ENCODE measurements at regions not wholly inside any gene's neighbourhood (a gene's known extent, or its start where the extent isn't known, plus 50 kb on each side); places are given as distances from the start of the nearest gene placed in this dataset.

DNA sequence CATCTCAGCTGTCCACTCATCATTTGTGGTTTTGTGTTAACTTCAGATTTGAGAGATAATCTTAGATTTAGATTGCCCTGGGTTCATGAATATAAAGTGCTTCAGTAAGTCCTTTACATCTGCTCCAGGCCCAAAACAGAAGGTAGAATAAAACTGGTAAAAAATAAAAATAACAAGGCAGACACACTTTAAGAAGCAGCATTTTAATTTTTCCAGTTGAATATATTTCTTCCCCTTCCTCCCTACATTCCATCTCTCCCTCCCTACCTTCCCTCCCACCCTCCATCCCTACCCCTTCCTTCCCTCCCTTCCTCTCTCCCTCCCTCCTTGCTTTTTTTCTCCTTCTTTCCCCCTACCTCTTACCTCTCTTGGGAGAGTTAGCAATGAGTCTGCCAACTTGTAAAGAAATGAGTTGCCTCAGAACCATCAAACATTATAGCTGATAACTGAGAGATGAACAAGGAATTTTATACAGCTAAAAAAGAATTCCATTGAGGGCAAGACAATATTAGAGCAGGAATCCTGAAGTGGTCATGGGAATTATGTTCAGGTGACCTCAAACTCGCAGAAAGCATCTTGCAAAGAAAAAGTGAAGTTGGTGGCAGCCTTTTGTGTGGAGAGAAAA, 145.0 kb upstream of the SOX4 start:
- no peaks in the 10 kb centered on the region for H3K4me1 ChIP-seq (ENCODE audit: control insufficient read depth, insufficient read depth, low read length)
- H3K9ac ChIP-seq (ENCODE audit: low read depth, low read length), result no peak overlapping the region
- H3K36me3 ChIP-seq (ENCODE audit: control insufficient read depth, insufficient read depth, low read length), result no peaks in the 10 kb centered on the region
- H3K27me3 ChIP-seq (ENCODE audit: control insufficient read depth, insufficient read depth, low read length), result no peaks in the 10 kb centered on the region
- no peak overlapping the region for H3K27ac ChIP-seq (ENCODE audit: low read depth, low read length)
- no peak overlapping the region for H3K4me3 ChIP-seq (ENCODE audit: low read depth, low read length)
- H3K9me3 ChIP-seq (ENCODE audit: control insufficient read depth, insufficient read depth, low read length), result no peaks in the 10 kb centered on the region

- H3K27ac ChIP-seq (ENCODE audit: low read depth, low read length), result no peak overlapping the region
- H3K4me3 ChIP-seq (ENCODE audit: low read depth, low read length), result no peak overlapping the region
- H3K36me3 ChIP-seq (ENCODE audit: control insufficient read depth, insufficient read depth, low read length), result no peaks in the 10 kb centered on the region
- no peaks in the 10 kb centered on the region for H3K9me3 ChIP-seq (ENCODE audit: control insufficient read depth, insufficient read depth, low read length)
- no peaks in the 10 kb centered on the region for H3K27me3 ChIP-seq (ENCODE audit: control insufficient read depth, insufficient read depth, low read length)
- H3K9ac ChIP-seq (ENCODE audit: low read depth, low read length), result no peak overlapping the region
- no peaks in the 10 kb centered on the region for H3K4me1 ChIP-seq (ENCODE audit: control insufficient read depth, insufficient read depth, low read length)
Observed at GRCh38 chr6:21450149-21450548, 143.4 kb upstream of the SOX4 start.

DNA sequence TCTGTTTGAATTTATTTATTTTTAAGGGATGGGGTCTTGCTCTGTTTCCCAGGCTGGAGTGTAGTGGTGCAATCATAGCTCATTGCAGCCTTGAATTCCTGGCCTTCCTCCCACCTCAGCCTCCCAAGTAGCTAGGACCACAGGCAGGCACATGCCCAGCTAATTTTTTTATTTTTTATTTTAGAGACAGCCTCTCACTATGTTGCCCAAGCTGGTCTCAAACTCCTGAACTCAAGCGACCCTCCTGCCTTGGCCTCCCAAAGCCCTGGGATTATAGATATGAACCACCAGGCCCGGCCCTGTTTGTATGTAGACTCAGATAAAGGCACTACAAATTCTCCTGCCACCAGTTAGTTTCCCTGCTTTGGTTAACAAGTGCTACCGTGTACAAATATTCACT, 142.9 kb upstream of the SOX4 start:
- Histone ChIP-seq H3K27me3 (ENCODE audit: control insufficient read depth, insufficient read depth, low read length) (no peaks in the 10 kb centered on the region), H3K27ac (ENCODE audit: low read depth, low read length) (no peak overlapping the region), H3K4me3 (ENCODE audit: low read depth, low read length) (no peak overlapping the region), H3K9ac (ENCODE audit: low read depth, low read length) (no peak overlapping the region), H3K4me1 (ENCODE audit: control insufficient read depth, insufficient read depth, low read length) (no peaks in the 10 kb centered on the region), H3K9me3 (ENCODE audit: control insufficient read depth, insufficient read depth, low read length) (no peaks in the 10 kb centered on the region), H3K36me3 (ENCODE audit: control insufficient read depth, insufficient read depth, low read length) (no peaks in the 10 kb centered on the region)

GRCh38 chr6:21451546-21452013, 142.0 kb upstream of the SOX4 start:
- no peaks in the 10 kb centered on the region for H3K9me3 ChIP-seq (ENCODE audit: control insufficient read depth, insufficient read depth, low read length)
- H3K36me3 ChIP-seq (ENCODE audit: control insufficient read depth, insufficient read depth, low read length), result no peaks in the 10 kb centered on the region
- no peak overlapping the region for H3K4me3 ChIP-seq (ENCODE audit: low read depth, low read length)
- no peaks in the 10 kb centered on the region for H3K27me3 ChIP-seq (ENCODE audit: control insufficient read depth, insufficient read depth, low read length)
- H3K27ac ChIP-seq (ENCODE audit: low read depth, low read length), result no peak overlapping the region
- H3K4me1 ChIP-seq (ENCODE audit: control insufficient read depth, insufficient read depth, low read length), result no peaks in the 10 kb centered on the region
- H3K9ac ChIP-seq (ENCODE audit: low read depth, low read length), result no peak overlapping the region

- no peaks in the 10 kb centered on the region for H3K9me3 ChIP-seq (ENCODE audit: control insufficient read depth, insufficient read depth, low read length)
- H3K27ac ChIP-seq (ENCODE audit: low read depth, low read length), result no peak overlapping the region
- H3K4me3 ChIP-seq (ENCODE audit: low read depth, low read length), result no peak overlapping the region
- no peaks in the 10 kb centered on the region for H3K36me3 ChIP-seq (ENCODE audit: control insufficient read depth, insufficient read depth, low read length)
- H3K27me3 ChIP-seq (ENCODE audit: control insufficient read depth, insufficient read depth, low read length), result no peaks in the 10 kb centered on the region
- H3K4me1 ChIP-seq (ENCODE audit: control insufficient read depth, insufficient read depth, low read length), result no peaks in the 10 kb centered on the region
- H3K9ac ChIP-seq (ENCODE audit: low read depth, low read length), result no peak overlapping the region
Observed at GRCh38 chr6:21454262-21454661, 139.3 kb upstream of the SOX4 start.

DNA sequence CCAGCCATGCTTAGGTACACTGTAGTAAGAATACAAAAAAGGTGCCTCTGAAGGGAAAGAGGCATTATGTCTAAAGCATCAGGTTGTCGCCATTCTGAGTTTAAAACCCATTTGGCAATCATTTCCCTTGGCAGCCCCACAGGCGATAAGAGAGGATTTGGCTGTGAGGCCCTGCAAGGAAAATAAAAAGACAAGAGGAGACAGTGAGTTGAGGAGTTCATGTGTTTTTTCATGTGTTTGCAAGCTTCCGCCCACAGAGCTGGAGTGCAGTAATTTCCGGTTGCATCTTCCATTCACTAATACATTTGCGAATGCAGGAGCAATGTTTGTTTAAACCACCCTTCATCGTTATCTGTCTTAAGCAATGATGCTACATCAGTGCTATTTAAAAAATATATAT, 138.5 kb upstream of the SOX4 start:
- no peaks in the 10 kb centered on the region for H3K9me3 ChIP-seq (ENCODE audit: control insufficient read depth, insufficient read depth, low read length)
- no peaks in the 10 kb centered on the region for H3K27me3 ChIP-seq (ENCODE audit: control insufficient read depth, insufficient read depth, low read length)
- H3K36me3 ChIP-seq (ENCODE audit: control insufficient read depth, insufficient read depth, low read length), result no peaks in the 10 kb centered on the region
- H3K9ac ChIP-seq (ENCODE audit: low read depth, low read length), result no peak overlapping the region
- no peak overlapping the region for H3K27ac ChIP-seq (ENCODE audit: low read depth, low read length)
- no peaks in the 10 kb centered on the region for H3K4me1 ChIP-seq (ENCODE audit: control insufficient read depth, insufficient read depth, low read length)
- no peak overlapping the region for H3K4me3 ChIP-seq (ENCODE audit: low read depth, low read length)

DNA sequence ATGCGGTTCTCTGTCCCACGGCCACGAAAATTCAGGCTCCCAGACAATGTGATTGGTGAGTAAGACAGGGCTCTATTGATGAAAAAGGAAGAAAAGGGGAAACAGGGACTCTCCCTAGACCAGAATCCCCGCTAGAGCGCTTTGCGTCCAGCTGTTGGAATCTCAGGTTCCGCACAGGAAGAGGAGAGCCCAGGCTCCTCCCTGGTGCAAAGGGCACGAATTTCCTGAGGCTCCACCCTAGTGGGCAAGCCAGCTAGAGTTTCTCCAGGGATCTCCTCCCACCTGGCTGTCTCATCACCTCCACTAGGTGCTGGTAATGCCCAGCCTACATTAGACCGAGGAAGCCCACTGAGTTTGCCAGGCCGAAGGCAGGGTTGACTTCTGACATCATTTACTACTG, 135.9 kb upstream of the SOX4 start:
- Histone ChIP-seq H3K36me3 (ENCODE audit: control insufficient read depth, insufficient read depth, low read length) (no peaks in the 10 kb centered on the region), H3K27me3 (ENCODE audit: control insufficient read depth, insufficient read depth, low read length) (no peaks in the 10 kb centered on the region), H3K9me3 (ENCODE audit: control insufficient read depth, insufficient read depth, low read length) (no peaks in the 10 kb centered on the region), H3K9ac (ENCODE audit: low read depth, low read length) (no peak overlapping the region), H3K27ac (ENCODE audit: low read depth, low read length) (no peak overlapping the region), H3K4me1 (ENCODE audit: control insufficient read depth, insufficient read depth, low read length) (no peaks in the 10 kb centered on the region), H3K4me3 (ENCODE audit: low read depth, low read length) (no peak overlapping the region)

GRCh38 chr6:21459641-21460040, 133.9 kb upstream of the SOX4 start:
- H3K27me3 ChIP-seq (ENCODE audit: control insufficient read depth, insufficient read depth, low read length), result no peaks in the 10 kb centered on the region
- H3K9me3 ChIP-seq (ENCODE audit: control insufficient read depth, insufficient read depth, low read length), result no peaks in the 10 kb centered on the region
- no peak overlapping the region for H3K9ac ChIP-seq (ENCODE audit: low read depth, low read length)
- H3K4me3 ChIP-seq (ENCODE audit: low read depth, low read length), result no peak overlapping the region
- H3K4me1 ChIP-seq (ENCODE audit: control insufficient read depth, insufficient read depth, low read length), result no peaks in the 10 kb centered on the region
- H3K36me3 ChIP-seq (ENCODE audit: control insufficient read depth, insufficient read depth, low read length), result no peaks in the 10 kb centered on the region
- H3K27ac ChIP-seq (ENCODE audit: low read depth, low read length), result no peak overlapping the region

GRCh38 chr6:21461844-21462518, 131.6 kb upstream of the SOX4 start:
- Histone ChIP-seq H3K9ac (ENCODE audit: low read depth, low read length) (no peak overlapping the region), H3K27ac (ENCODE audit: low read depth, low read length) (no peak overlapping the region), H3K36me3 (ENCODE audit: control insufficient read depth, insufficient read depth, low read length) (no peaks in the 10 kb centered on the region), H3K4me1 (ENCODE audit: control insufficient read depth, insufficient read depth, low read length) (no peaks in the 10 kb centered on the region), H3K4me3 (ENCODE audit: low read depth, low read length) (no peak overlapping the region), H3K9me3 (ENCODE audit: control insufficient read depth, insufficient read depth, low read length) (no peaks in the 10 kb centered on the region), H3K27me3 (ENCODE audit: control insufficient read depth, insufficient read depth, low read length) (no peaks in the 10 kb centered on the region)

GRCh38 chr6:21462519-21462852, 131.1 kb upstream of the SOX4 start:
- no peaks in the 10 kb centered on the region for H3K27me3 ChIP-seq (ENCODE audit: control insufficient read depth, insufficient read depth, low read length)
- no peak overlapping the region for H3K9ac ChIP-seq (ENCODE audit: low read depth, low read length)
- no peak overlapping the region for H3K4me3 ChIP-seq (ENCODE audit: low read depth, low read length)
- no peaks in the 10 kb centered on the region for H3K36me3 ChIP-seq (ENCODE audit: control insufficient read depth, insufficient read depth, low read length)
- H3K9me3 ChIP-seq (ENCODE audit: control insufficient read depth, insufficient read depth, low read length), result no peaks in the 10 kb centered on the region
- H3K27ac ChIP-seq (ENCODE audit: low read depth, low read length), result no peak overlapping the region
- no peaks in the 10 kb centered on the region for H3K4me1 ChIP-seq (ENCODE audit: control insufficient read depth, insufficient read depth, low read length)

DNA sequence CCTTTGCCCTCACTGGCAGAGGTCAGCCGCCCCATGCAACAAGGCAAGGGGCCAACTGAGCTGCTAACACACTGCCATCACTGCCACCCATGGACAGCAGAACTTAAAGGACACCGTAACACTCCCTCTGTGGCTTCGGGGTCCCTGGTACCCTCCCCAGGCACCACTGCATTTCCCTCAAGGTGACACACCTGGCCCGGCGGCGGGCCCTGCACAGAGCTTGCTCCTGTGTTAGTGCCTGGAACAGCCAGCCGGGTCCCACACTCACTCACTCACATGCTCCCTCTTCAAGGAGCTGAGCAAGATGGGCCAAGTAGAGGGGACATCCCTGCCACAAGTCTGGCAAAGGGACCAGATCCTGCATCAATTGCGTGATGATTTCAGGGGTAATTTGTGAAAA, 126.5 kb upstream of the SOX4 start:
- no peaks in the 10 kb centered on the region for H3K27me3 ChIP-seq (ENCODE audit: control insufficient read depth, insufficient read depth, low read length)
- H3K36me3 ChIP-seq (ENCODE audit: control insufficient read depth, insufficient read depth, low read length), result no peaks in the 10 kb centered on the region
- no peaks in the 10 kb centered on the region for H3K4me1 ChIP-seq (ENCODE audit: control insufficient read depth, insufficient read depth, low read length)
- no peak overlapping the region for H3K27ac ChIP-seq (ENCODE audit: low read depth, low read length)
- H3K9ac ChIP-seq (ENCODE audit: low read depth, low read length), result no peak overlapping the region
- H3K9me3 ChIP-seq (ENCODE audit: control insufficient read depth, insufficient read depth, low read length), result no peaks in the 10 kb centered on the region
- H3K4me3 ChIP-seq (ENCODE audit: low read depth, low read length), result no peak overlapping the region

All from HUES48 (cell line).